HG03280 (cell line): ENCODE measurements at regions not wholly inside any gene's neighbourhood (a gene's known extent, or its start where the extent isn't known, plus 50 kb on each side); places are given as distances from the start of the nearest gene placed in this dataset.

Experiments
- ATAC-seq: cut with Tn5 transposase; IDR thresholded peaks from one replicate; pipeline ENCODE4 v1.9.1; 2021; ENCODE audit warnings: mild to moderate bottlenecking, moderate library complexity; ENCODE audit not compliant: unreplicated experiment

- no peak for ATAC-seq
These were observed 108.0 kb downstream of the HTR5A start for GRCh38 chr7:155178096-155178495.

DNA sequence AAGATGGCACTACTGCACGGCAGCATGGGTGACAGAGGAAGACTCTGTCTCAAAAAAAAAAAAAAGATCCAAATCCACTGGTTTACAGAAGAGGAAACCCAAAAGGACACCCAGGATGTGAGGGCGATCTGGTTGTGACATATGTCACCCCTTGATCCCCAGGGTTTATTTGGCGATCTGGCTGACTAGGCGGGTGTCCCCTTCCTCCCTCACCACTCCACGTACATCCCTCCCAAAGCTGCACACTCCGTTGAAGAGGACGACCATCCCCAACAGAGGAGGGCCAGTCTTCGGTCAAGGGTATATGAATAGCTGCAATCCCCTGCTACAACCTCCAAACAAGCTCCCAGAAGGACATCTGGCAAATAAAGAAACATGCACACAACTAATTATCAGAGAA is 111.6 kb downstream of the HTR5A start:
- no peak for ATAC-seq

GRCh38 chr7:155182406-155182970 is 112.4 kb downstream of the HTR5A start:
- no peak for ATAC-seq

DNA sequence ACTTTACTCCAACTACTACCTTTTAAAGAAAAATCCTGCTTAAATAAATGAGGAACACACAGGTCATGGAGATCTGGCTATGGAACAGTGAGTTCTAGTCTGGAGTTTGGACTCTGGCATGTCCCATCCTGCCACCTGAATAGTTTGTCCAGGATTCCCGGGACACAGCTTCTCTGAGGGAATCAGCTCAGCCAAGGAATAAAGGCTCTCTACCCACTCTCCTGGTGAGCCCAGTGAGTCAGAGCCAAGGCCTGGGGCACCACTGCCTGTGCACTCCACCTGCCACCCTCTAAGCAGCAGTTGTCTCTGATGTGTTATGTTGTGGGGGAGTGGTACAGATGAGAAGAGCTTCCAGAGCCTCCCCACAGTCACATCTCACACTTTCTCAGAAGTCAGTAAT is 113.5 kb downstream of the HTR5A start:
- no peak for ATAC-seq

DNA sequence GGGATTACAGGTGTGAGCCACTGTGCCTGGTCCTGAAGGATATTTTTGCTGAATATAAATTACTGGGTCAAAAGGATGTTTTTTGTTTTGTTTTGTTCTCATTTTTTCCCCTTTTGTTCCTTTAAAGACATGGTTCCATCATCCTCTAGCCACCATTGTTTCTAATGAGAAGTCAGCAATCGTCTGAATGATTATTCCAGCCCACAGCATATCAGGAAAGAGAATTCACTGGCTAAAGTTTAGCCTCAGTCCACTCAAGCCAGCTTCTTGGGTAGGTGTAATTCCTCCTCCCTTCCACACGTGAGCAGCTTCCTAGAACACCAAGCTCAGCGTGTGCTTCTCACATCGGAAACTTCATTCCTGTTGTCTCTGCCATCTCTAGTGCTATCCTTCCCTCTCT is 112.8 kb upstream of the INSIG1 start:
- ATAC-seq, result no peak

GRCh38 chr7:155187061-155187785 is 110.5 kb upstream of the INSIG1 start:
- no peak for ATAC-seq

GRCh38 chr7:155188357-155188756 is 109.3 kb upstream of the INSIG1 start:
- ATAC-seq, result no peak

GRCh38 chr7:155188821-155189581 is 108.7 kb upstream of the INSIG1 start:
- ATAC-seq, result no peak

GRCh38 chr7:155189590-155189989 is 108.1 kb upstream of the INSIG1 start:
- ATAC-seq, result no peak

DNA sequence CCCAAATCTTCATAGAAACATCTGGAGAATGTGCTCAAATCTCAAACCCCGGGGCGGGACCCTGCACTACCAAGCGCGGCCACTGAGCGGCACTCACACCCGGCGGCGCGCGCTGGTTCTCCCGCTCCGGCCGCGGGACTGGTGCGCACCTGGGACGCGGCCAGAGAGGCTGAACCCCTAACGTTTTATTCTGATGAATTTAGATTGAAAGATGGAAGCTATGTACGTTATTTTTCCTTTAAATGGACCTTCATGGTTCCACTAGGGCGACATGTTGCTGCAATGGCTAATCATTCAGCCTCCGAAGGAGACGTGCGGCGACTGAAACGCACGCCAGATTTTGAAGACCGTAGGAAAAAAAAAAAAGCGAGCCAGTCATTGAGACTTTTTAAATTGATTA is 107.0 kb upstream of the INSIG1 start:
- ATAC-seq, result no peak

- ATAC-seq, result no peak
These were observed 106.5 kb upstream of the INSIG1 start for GRCh38 chr7:155191137-155191536.

GRCh38 chr7:155191901-155192478 is 105.7 kb upstream of the INSIG1 start:
- ATAC-seq, result no peak

DNA sequence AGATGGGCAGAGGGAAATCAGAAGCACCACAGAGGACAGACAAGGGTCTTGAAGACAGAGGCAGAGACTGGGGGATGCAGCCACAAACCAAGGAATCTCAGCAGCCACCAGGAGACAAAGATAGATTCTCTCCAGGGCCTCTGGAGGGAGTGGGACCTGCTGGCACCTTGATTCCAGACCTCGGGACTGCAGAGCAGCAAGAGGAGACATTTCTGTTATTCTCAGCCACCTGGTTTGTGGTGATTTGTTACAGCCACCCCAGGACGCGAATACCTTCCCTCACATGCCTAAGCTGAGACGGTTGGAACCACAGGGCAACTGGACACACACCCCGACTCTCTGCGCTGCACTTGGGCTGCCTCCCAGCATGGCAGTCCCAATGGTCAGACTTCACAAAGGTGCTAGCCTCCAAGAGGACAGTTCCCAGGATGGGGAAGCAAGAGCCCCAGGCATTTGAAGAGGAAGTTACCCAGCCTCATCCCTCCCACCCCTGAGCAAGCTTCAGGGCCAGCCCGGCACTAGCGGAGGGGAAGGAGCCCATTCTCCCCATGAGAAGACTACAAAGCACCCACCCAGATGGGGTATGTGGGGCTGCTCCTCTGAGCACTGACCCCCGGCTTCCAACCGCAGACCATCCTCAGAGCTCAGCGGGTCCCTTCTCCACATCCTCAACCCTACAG is 104.6 kb upstream of the INSIG1 start:
- no peak for ATAC-seq

DNA sequence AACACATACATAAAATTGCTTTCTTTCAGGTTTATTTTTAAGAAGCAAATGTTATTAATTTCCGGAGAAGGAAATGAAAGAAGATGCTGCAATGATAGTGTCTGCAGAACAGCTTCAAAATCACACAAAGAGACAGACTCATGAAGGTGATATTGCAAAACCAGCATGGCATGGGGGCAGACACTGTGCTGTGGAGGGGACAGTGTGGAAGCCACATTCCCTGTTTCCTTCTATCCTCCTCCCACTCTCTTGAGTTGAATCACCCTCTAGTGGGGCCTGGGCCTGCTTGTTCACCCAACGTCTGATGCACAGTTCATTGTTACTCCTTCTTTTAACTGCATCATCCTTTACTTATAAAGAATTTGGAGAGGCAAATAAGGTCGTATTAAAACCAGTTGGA is 104.0 kb upstream of the INSIG1 start:
- no peak for ATAC-seq

GRCh38 chr7:155194382-155195140 is 103.1 kb upstream of the INSIG1 start:
- no peak for ATAC-seq

DNA sequence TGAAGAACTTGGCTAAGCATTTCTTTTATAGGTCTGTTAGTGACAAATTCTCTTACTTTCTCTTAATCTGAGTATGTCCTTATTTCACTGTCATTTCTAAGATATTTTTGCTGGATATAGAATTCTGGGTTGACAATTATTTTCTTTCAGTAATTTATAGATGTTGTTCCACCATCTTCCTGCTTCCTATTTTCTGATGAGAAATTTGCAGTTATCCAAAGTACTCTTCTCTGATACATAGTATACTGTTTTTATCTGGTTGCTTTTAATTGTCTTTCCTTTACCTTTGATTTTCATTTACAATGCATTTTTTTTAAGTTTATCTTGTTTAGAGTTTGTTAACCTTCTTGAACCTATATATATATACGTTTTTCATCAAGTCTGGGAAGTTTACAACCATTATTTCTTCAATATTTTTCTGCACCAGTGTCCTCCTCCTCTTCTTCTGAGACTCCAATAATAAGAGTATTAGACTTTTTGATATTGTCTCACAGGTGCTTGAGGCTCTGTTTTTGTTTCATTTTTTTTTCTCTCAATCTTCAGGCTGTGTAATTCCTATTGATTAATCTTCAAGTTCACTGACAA is 101.6 kb upstream of the INSIG1 start:
- ATAC-seq, result no peak

- ATAC-seq, result no peak
These were observed 99.3 kb upstream of the INSIG1 start for GRCh38 chr7:155198196-155198892.

- no peak for ATAC-seq
These were observed 98.5 kb upstream of the INSIG1 start for GRCh38 chr7:155198901-155199845.
